HepG2 (cell line): ENCODE measurements at regions not wholly inside any gene's neighbourhood (a gene's known extent, or its start where the extent isn't known, plus 50 kb on each side); places are given as distances from the start of the nearest gene placed in this dataset.

Source experiments
- ATAC-seq: fragments of 200-7000 bp; cut with Tn5 transposase; 3 replicates; pipeline ENCODE4 v1.9.1; 2020; ENCODE audit warnings: mild to moderate bottlenecking, moderate library complexity
- BruUV-seq: library from RNA; stranded (reverse); fragments of 400-500 nt; replicated peaks from 2 replicates; lab custom pipeline; 2021; lab: Mats Ljungman, UMichigan
- CTCF ChIA-PET: fragments of 300-600 bp; formaldehyde crosslinking; extraction: SDS; loops from one replicate; lab custom pipeline; 2021; ENCODE audit warnings: low total read pairs, inconsistent platforms, low intra/inter-chr PET ratio; lab: Yijun Ruan, JAX
- POLR2A ChIA-PET: fragments of 350-600 bp; sonication (Branson Sonifier 250); formaldehyde crosslinking; loops from one replicate; lab custom pipeline; 2020; ENCODE audit warnings: antibody characterized with exemption, inconsistent platforms; lab: Yijun Ruan, JAX
- DNase-seq: peaks from one replicate; pipeline ENCODE4 v3.0.0-alpha.2; 2015; ENCODE audit warnings: low spot score
- FAIRE-seq: peaks from 3 replicates; lab custom pipeline; 2011; peaks lifted over from hg19 to GRCh38; lab: Jason Lieb, UNC
- H2AFZ ChIP-seq: one replicate; pipeline ENCODE4 v1.6.1; 2011; ENCODE audit warnings: low read length, inconsistent platforms
- H3K27ac ChIP-seq: fragments of 300-600 bp; 3 replicates; pipeline ENCODE4 v1.8.0; 2011; ENCODE audit warnings: mixed run types, mild to moderate bottlenecking, mixed read lengths, low read length, inconsistent platforms; ENCODE audit not compliant: insufficient read depth; ENCODE audit errors: extremely low read length
- H3K27me3 ChIP-seq, 2 experiments: fragments of 200-600 bp in 1 of 2; 2 replicates in 1 of 2; 3 replicates in 1 of 2; pipeline versions ENCODE4 v1.6.0 to v1.8.0; 2011; ENCODE audit warnings: low read length in 2 of 2, mild to moderate bottlenecking in 2 of 2, moderate library complexity in 2 of 2, inconsistent platforms in 1 of 2; ENCODE audit not compliant: insufficient read depth in 2 of 2, control insufficient read depth in 1 of 2
- H3K36me3 ChIP-seq, 2 experiments: fragments of 200-600 bp in 1 of 2; replicated peaks in 1 of 2; 2 replicates in 1 of 2; 3 replicates in 1 of 2; pipeline versions ENCODE4 v1.5.1 to v1.8.0; 2011; ENCODE audit warnings: low read length in 2 of 2, inconsistent platforms in 1 of 2; ENCODE audit not compliant: insufficient read depth in 2 of 2, control insufficient read depth in 1 of 2
- H3K4me1 ChIP-seq: 2 replicates; pipeline ENCODE4 v1.5.1; 2012; ENCODE audit warnings: low read length, inconsistent platforms; ENCODE audit not compliant: insufficient read depth
- H3K4me2 ChIP-seq: 2 replicates; pipeline ENCODE4 v1.6.0; 2011; ENCODE audit warnings: low read depth, low read length, inconsistent platforms
- H3K4me3 ChIP-seq, 3 experiments: fragments of 200-600 bp in 1 of 3; sonication (generic), shearing (Covaris generic) in 1 of 3; replicated peaks in 1 of 3; 2 replicates each; pipeline ENCODE4 v1.5.1; 2011 to 2016; ENCODE audit warnings: low read length in 3 of 3, inconsistent platforms in 2 of 3, low read depth in 2 of 3, mild to moderate bottlenecking in 2 of 3, control low read depth in 1 of 3, mixed read lengths in 1 of 3; ENCODE audit not compliant: insufficient read depth in 1 of 3
- H3K79me2 ChIP-seq: one replicate; pipeline ENCODE4 v1.6.1; 2011; ENCODE audit warnings: low read length, inconsistent platforms; ENCODE audit not compliant: insufficient read depth
- H3K9ac ChIP-seq: 2 replicates; pipeline ENCODE4 v1.6.0; 2011; ENCODE audit warnings: mild to moderate bottlenecking, low read depth, low read length, inconsistent platforms; ENCODE audit not compliant: insufficient read depth
- H3K9me3 ChIP-seq: 2 replicates; pipeline ENCODE4 v1.5.1; 2012; ENCODE audit warnings: mild to moderate bottlenecking, low read length
- H4K20me1 ChIP-seq: 2 replicates; pipeline ENCODE4 v1.6.0; 2011; ENCODE audit warnings: inconsistent platforms, mild to moderate bottlenecking, low read length, moderate library complexity; ENCODE audit not compliant: insufficient read depth
- GATAD1 ChIP-seq: IDR thresholded peaks from 2 replicates; pipeline ENCODE4 v1.6.1; 2016; ENCODE audit warnings: missing genetic modification reagents, missing compliant biosample characterization
- HOXA9 ChIP-seq: sonication (generic); formaldehyde crosslinking; IDR thresholded peaks from 2 replicates; pipeline ENCODE4 v1.8.1; 2022; ENCODE audit warnings: missing genetic modification reagents, mild to moderate bottlenecking, moderate library complexity, borderline replicate concordance
- NFE2L1 ChIP-seq: sonication (generic); formaldehyde crosslinking; IDR thresholded peaks from 2 replicates; pipeline ENCODE4 v1.4.0; 2020; ENCODE audit warnings: missing genetic modification reagents, mild to moderate bottlenecking, borderline replicate concordance
- RBFOX2 ChIP-seq: fragments of 200-400 bp; formaldehyde crosslinking; IDR thresholded peaks from 2 replicates; pipeline ENCODE4 v1.6.1; 2017; ENCODE audit warnings: low read depth, mild to moderate bottlenecking, low read length
- RBM39 ChIP-seq: fragments of 200-400 bp; formaldehyde crosslinking; IDR thresholded peaks from one replicate; pipeline ENCODE4 v1.6.1; 2018; ENCODE audit warnings: antibody characterized with exemption, mild to moderate bottlenecking, low read depth, low read length; ENCODE audit not compliant: poor library complexity, severe bottlenecking
- SYNCRIP ChIP-seq: fragments of 200-400 bp; formaldehyde crosslinking; IDR thresholded peaks from 2 replicates; pipeline ENCODE4 v1.6.1; 2018; ENCODE audit warnings: mild to moderate bottlenecking, low read depth, low read length; ENCODE audit not compliant: insufficient read depth
- ZNF138 ChIP-seq: sonication (generic); formaldehyde crosslinking; IDR thresholded peaks from 2 replicates; pipeline ENCODE4 v1.5.0; 2020; ENCODE audit warnings: mild to moderate bottlenecking, low read depth, missing genetic modification reagents
- ZNF296 ChIP-seq: sonication (generic); formaldehyde crosslinking; conservative IDR thresholded peaks from 2 replicates; pipeline ENCODE4 v1.5.0; 2020; ENCODE audit warnings: mild to moderate bottlenecking, missing genetic modification reagents
- WGBS: methylation state at CpG from one replicate; pipeline ENCODE4 v1.1.6; 2017; ENCODE audit warnings: low lambda C conversion rate; 5-methylcytosine and 5-hydroxymethylcytosine counted together
- in situ Hi-C: cut with HindIII; loops from 2 replicates; pipeline ENCODE4 v1.10.0; 2017; ENCODE audit warnings: low pct_unique_long_range_greater_than_20kb; ENCODE audit not compliant: extremely low pct_ligation_motif_present
- intact Hi-C: fragments of 100-400 bp; cut with micrococcal nuclease; formaldehyde crosslinking; loops from one replicate; pipeline ENCODE4 v1.10.0; 2022; ENCODE audit not compliant: unreplicated experiment
- TF ChIP-seq, protein P1 (sequence below): sonication (generic); formaldehyde crosslinking; IDR thresholded peaks from 2 replicates; pipeline ENCODE4 v1.4.0; 2020; ENCODE audit warnings: missing genetic modification reagents

DNA sequence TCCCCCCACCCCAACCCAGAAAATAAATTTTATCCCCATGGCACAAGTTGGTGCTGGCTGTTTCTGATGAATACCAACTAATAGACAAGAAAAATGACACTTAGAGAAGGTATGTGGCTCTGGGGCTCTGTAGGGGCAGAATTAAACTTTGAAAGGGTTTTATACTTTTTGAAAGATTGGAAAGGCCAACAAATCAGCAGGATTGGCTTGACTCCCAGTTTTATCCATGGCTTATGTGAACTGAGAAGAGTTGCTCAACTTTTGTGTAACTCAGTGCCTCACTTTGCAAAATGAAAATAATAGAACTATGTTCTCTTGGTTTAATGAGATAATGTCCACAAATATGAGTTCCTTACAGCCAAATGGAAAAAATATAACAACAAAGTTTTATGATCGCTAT, 288.9 kb upstream of the KIF2A start:
- BruUV-seq, result no TSS peak

DNA sequence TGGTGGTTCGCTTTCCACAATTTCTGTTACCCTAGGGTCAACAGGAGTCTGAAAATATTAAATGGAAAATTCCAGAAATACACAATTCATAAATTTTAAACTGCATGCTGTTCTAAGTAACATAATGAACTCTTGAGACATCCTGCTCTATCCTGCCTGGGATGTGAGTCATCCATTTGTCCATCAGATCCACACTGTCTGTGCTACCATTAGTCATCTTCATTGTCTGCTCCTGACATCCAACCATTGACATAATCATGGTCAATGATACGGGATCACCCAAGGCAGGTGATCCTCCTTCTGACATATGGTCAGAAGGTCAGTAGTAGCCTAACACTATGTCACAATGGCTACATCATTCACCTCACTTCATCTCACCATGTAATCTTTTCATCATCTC, 276.7 kb upstream of the KIF2A start:
- H3K9ac ChIP-seq, result no peak overlapping the region
- H3K36me3 ChIP-seq, result no peaks in the 10 kb centered on the region
- no peaks in the 10 kb centered on the region for H3K79me2 ChIP-seq
- H3K27me3 ChIP-seq, result no peaks in the 10 kb centered on the region
- H3K9me3 ChIP-seq, result no peaks in the 10 kb centered on the region
- no peak for ATAC-seq
- in situ Hi-C loops, result no loop called here
- no peak overlapping the region for H3K4me2 ChIP-seq
- TF ChIP-seq ZNF296 (CRISPR knock-in tag) (no peak), RBM39 (no peak), RBFOX2 (no peak)
- H4K20me1 ChIP-seq, result no peaks in the 10 kb centered on the region
- BruUV-seq, result no TSS peak
- 2% methylated on average over 2 of the region's 2 CpGs for WGBS
- intact Hi-C loops, result no loop called here
- H3K27ac ChIP-seq, result no peak overlapping the region
- ChIA-PET POLR2A (no interaction called here), CTCF (no interaction called here)
- no peak overlapping the region for H3K4me3 ChIP-seq
- DNase-seq, result no peak
- FAIRE-seq, result no peak
- H2AFZ ChIP-seq, result no peak overlapping the region
- no peaks in the 10 kb centered on the region for H3K4me1 ChIP-seq

More for the DNA sequence above, 288.9 kb upstream of the KIF2A start:
- Histone ChIP-seq H3K4me3 (no peak overlapping the region), H3K9me3 (no peaks in the 10 kb centered on the region), H3K79me2 (no peaks in the 10 kb centered on the region), H4K20me1 (no peaks in the 10 kb centered on the region), H3K4me2 (no peak overlapping the region), H3K36me3 (no peaks in the 10 kb centered on the region)
- intact Hi-C loops (no loop called here), in situ Hi-C loops (no loop called here)
- DNase-seq, result no peak
- 2% methylated on average over 1 of the region's 1 CpG for WGBS
- TF ChIP-seq HOXA9 (CRISPR knock-in tag) (no peak), SYNCRIP (no peak), NFE2L1 (CRISPR knock-in tag) (no peak), ZNF138 (CRISPR knock-in tag) (no peak), GATAD1 (CRISPR knock-in tag) (no peak)
- TF ChIP-seq, protein P1, sequence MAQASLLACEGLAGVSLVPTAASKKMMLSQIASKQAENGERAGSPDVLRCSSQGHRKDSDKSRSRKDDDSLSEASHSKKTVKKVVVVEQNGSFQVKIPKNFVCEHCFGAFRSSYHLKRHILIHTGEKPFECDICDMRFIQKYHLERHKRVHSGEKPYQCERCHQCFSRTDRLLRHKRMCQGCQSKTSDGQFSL (CRISPR knock-in tag), result no peak
- TF ChIP-seq, all 625 proteins: peak for 0
- ChIA-PET CTCF (no interaction called here), POLR2A (no interaction called here)
- no peak overlapping the region for H3K9ac ChIP-seq
- no peak overlapping the region for H3K27ac ChIP-seq
- no peaks in the 10 kb centered on the region for H3K27me3 ChIP-seq
- ATAC-seq (no peak), FAIRE-seq (no peak)
- no peaks in the 10 kb centered on the region for H3K4me1 ChIP-seq
- no peak overlapping the region for H2AFZ ChIP-seq
